Superior temporal gyrus (tissue), 1 donor: ENCODE measurements at regions not wholly inside any gene's neighbourhood (a gene's known extent, or its start where the extent isn't known, plus 50 kb on each side); places are given as distances from the start of the nearest gene placed in this dataset.
"Not testable (repeated sequence)": the region's sequence is repeated elsewhere in the genome, so short reads cannot be mapped to it uniquely, and the experiment has no call there.

Experiments used
- DNase-seq: peaks from one replicate; pipeline ENCODE4 v3.0.0-alpha.2; 2016; ENCODE audit errors: extremely low spot score

DNA sequence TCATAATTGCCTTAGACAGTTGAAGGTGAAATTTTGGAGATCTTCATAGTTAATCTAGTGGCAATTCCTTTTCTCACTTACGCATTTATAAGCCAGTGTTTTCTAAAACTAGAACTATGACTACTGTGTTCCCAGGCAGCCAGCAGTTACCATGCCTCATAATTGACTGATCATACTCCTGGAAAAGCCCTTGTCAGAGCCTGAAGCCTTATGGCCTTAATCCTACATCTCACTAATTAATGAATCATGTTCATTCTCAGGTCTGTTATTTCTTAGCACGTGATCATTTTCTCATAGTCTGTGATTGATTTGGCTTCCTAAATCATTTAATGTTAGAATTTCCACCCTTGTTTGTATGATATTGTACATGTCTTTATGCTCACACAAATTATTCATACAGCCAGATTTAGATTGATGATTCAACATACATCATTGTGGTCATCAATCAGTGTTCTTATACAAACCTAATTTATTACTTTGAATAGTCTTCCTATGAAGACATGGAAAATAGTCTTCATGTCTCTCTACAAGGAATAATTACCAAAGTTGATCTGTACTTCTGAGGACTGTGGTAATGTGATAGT, 132.6 kb upstream of the ASCC3 start:
- DNase-seq = no peak

- DNase-seq = no peak
These were observed 134.4 kb upstream of the ASCC3 start for GRCh38 chr6:101015541-101015940.

- DNase-seq = no peak
These were observed 135.0 kb upstream of the ASCC3 start for GRCh38 chr6:101016163-101016562.

DNA sequence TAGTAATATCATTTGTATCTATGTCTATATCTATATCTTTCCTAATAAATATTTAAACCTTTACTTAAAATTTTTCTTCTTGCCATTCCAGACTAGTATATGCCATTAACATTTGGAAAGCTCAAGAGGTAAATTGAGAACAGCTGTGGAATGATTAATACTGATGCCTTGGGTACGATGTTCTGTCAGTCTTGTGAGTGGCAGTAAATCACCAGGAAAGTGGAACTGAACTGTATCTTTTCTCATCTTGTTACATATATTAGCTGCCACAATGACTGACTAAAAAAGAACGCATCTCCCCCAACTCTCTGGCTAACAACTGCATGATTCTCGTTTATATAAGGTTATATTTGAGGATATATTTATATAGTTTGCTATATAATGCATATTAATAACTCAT, 137.0 kb upstream of the ASCC3 start:
- no peak for DNase-seq

DNA sequence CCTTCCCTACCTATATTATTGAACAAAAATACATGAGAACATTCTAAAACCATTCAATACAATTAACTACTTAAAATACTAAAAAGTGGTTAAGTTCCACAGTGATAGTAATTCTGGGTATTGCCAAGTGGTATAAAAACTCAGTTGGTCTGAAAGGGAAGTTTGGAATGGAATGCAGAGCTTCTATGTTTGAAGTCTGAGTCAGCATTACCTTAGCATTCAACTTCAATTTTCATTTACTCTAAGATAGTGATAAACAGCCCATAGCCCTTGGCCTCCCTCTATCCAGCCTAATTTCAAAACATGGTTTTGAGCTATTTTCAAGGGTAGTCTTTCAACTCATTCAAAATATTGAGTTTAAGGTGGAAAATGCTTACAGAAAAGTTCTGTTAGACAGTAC, 140.4 kb upstream of the ASCC3 start:
- no peak for DNase-seq

DNA sequence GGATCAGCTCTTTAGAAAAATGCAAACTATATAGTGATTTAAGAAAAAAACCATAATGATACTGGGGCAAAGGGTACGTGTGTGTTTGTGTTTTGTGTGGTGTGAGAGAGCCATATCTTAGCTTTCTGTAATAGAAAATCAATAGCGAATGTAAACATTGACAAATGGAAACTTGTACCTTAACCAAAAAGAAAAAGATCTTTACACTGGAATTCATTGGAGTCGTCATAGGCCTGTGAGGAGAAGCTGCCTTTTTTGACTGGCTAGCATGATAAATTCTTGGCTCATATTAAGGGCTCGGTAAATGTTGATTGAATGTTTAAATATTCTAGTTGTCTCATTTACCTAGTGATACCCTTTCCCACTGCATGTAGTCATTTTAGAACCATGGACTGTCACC, 161.8 kb upstream of the ASCC3 start:
- no peak for DNase-seq

DNA sequence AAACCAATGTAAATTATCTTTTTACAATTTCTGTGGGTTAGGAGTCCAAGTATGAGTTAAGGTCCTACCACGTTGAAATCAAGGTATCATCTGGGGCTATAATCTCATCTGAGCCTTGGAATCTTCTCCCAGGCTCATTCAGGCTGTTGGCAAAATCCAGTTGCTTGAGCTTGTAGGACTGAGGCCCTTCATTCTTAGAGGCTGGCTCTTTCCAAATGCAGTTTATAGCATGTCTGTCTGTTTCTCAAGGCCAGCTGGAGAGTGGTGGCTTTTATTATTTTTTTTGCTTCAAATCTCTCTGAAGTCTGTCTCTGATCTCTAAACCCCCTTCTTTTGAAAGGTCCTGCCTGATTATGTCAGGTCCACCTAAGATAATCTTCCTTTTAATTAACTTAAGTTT, 177.2 kb upstream of the ASCC3 start:
- no peak for DNase-seq

GRCh38 chr6:101066481-101066880, 185.4 kb upstream of the ASCC3 start:
- no peak for DNase-seq

DNA sequence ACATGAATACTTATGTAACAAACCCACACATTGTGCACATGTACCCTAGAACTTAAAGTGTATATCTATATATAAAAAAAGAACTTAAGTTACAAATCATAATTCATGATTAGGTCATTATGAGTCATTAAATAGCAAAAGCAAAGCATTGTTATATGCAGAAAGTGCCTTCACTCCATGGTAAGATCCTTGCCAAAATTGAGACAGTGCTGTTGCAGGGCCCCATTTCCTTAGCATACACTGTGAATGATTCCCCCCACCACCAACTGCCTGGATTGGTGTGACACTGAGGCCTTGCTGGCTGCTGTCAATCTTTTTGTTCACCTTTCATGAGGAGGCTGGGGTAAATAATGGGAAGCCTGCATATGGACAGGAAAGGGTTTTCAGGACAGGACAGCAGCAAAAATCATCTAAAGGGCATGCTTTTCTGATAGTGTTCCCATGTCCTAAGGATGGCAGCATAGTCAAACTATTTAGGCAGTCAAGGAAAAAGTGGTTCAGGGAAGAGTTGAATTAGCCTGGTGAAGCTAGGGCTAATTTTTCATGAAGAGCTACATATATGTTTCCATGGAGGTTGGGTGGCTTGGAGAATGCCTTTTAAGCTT, 188.2 kb upstream of the ASCC3 start:
- DNase-seq = no peak

DNA sequence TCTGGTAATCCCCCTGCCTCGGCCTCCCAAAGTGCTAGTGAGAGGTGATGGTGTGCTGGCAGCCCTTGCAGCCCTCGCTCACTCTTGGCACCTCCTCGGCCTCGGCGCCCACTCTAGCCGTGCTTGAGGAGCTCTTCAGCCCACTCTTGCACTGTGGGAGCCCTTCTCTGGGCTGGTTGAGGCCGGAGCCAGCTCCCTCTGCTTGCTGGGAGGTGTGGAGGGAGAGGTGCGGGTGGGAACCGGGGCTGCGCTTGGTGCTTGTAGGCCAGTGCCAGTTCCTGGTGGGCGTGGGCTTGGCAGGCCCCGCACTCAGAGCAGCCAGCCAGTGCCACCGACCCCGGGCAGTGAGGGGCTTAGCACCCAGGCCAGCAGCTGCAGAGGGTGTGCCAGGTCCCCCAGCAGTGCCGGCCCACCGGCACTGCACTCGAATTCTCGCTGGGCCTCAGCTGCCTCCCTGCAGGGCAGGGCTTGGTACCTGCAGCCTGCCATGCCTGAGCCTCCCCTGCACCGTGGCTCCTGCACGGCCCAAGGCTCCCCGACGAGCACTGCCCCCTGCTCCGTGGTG, 189.0 kb upstream of the ASCC3 start:
- no peak for DNase-seq

DNA sequence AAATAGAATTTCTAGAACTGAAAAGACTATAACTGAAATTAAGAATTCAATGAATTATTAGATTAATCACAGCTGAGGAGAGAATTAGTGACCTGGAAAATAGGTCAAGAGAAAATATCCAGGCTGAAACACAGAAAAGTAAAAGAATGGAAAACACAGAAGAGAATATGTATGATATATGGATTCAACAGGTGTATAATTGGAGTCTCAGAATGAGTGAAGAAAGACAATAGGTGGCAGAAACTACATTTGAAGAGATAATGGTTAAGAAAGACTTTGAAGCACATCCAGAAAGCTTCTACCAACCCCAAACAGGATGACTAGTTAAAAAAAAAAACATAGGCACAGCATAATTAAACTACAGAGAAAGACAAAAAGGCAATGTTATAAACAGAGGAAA, 196.2 kb upstream of the ASCC3 start:
- no peak for DNase-seq

DNA sequence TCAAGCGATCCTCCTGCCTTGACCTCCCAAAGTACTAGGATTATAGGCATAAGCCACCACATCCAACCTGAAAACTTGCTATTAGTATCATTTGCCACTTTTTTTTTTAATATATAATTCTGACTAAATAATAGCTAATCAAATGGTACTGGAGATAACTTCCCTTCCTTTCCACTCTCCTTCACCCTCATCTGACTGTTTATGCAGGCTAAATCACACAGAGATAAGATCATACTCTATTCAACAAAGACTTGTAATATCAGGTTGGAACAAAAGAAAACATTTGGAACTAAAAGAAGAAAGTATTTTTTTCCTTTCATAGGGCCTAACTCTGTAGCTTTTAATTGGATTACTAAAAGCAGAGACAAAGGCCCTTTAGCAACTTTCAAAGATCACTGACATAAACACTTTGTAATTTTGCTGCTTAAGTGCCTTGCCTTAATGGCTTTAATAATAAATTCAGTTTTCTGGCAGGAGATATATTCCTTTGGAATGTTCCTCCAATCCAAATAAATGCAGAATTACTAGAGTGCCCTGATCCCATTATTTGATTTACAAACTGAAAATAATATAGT, 198.7 kb upstream of the ASCC3 start:
- DNase-seq = no peak

DNA sequence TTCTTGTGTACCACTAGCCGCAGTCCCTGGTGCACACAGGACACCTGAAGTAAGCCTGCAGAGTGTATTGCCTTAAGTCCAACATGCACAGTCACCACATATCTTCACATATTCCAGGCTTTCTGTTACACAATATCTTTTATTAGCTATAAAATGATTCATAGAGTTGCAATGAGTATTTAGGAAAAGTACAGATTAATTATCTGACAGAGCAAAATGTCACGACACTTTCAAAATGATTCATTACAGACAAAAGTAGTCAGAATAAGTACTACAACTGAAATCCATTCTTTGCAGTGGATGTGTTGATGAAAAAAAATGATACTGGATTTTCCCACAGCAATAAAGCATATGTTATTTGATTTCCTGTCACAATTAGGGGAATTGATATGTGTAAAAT, 199.5 kb upstream of the ASCC3 start:
- DNase-seq = no peak

- DNase-seq = no peak
These were observed 202.5 kb upstream of the ASCC3 start for GRCh38 chr6:101083533-101084175.

- DNase-seq = no peak
These were observed 204.2 kb upstream of the ASCC3 start for GRCh38 chr6:101085327-101085726.

- no peak for DNase-seq
These were observed 205.3 kb upstream of the ASCC3 start for GRCh38 chr6:101086473-101086872.

DNA sequence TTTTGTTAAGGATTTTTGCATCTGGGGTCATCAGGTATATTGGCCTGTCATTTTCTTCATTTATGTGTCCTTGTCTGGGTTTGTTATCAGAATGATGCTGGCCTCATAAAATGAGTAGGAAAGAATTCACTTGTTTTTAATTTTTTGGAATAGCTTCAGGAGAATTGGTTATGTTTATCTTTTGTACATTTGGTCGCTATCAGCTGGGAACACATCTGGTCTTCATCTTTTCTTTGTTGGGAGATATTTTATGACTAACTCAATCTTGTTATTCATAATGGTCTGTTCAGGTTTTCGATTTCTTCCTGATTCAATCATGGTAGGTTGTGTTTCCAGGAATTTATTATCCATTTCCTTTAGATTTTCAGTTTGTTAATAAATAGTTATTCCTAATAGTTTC, 207.5 kb upstream of the ASCC3 start:
- DNase-seq = no peak

- DNase-seq = no peak
These were observed 208.5 kb upstream of the ASCC3 start for GRCh38 chr6:101089640-101090039.

DNA sequence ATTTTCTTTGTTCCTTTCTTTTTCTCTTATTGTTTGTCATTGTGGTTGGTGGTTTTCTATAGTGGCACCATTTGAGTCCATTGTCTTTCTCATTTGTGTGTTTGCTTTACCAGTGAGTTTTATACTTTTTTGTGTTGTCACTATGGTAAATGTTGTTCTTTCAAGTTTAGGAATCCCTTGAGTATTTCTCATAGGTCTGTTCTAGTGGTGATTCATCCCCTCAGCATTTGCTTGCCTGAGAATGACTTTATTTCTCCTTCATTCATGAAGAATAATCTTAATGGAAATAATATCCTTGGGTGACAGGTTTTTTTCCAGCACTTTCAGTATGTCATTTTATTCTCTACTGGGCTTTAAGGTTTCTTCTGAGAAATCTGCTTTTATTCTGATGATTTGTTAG, 209.2 kb upstream of the ASCC3 start:
- no peak for DNase-seq

GRCh38 chr6:101098605-101099004, 217.5 kb upstream of the ASCC3 start:
- not testable (repeated sequence) for DNase-seq

GRCh38 chr6:101102702-101103101, 221.6 kb upstream of the ASCC3 start:
- DNase-seq = no peak

DNA sequence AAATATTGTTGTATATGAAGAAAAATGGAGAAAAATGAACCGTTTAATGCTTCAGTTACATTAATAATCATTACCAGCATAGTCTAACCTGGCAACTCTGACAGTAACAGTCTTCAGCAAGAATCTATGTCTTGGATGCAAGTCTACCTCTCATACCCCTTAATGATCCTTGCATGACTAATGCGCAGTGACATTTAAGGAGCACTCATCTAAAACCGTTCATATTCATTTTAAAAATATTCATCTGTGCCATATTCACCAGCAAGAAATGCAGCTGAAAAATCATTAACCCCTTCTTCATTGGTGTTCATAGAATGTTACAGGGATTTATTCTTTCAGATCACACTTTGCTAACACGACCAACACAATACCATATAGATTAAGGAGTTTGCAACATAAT, 227.2 kb upstream of the ASCC3 start:
- no peak for DNase-seq

GRCh38 chr6:101110814-101111213, 229.7 kb upstream of the ASCC3 start:
- no peak for DNase-seq
